ENCODE measurements at regions not wholly inside any gene's neighbourhood (a gene's known extent, or its start where the extent isn't known, plus 50 kb on each side); places are given as distances from the start of the nearest gene placed in this dataset.

GRCh38 chr21:27462726-27463125, 495.8 kb upstream of the ADAMTS5 start:
- DNase-seq: no peak

GRCh38 chr21:27454234-27454633, 487.3 kb upstream of the ADAMTS5 start:
- DNase-seq: no peak

- no peak for DNase-seq
Observed at GRCh38 chr21:27451116-27451515, 484.2 kb upstream of the ADAMTS5 start.

DNA sequence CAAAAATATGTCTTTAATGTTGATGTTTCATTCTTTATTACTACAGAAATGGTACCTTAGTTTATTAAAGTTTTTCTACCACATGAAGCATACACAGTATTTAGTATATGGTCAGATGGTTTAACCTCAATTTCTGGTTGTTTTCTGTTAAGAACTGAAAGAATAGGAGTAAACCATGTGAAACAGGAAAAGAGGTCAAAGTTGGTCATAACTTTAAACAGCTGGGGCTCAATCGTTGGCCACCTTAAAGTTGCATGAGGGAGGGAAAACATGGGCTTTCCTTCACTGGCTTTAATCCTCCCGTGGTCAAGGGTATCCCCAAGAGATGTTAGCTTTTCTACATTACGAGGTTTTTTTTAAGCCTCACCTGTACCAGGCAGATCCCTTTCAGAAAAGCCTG, 483.3 kb upstream of the ADAMTS5 start:
- DNase-seq: no peak

DNA sequence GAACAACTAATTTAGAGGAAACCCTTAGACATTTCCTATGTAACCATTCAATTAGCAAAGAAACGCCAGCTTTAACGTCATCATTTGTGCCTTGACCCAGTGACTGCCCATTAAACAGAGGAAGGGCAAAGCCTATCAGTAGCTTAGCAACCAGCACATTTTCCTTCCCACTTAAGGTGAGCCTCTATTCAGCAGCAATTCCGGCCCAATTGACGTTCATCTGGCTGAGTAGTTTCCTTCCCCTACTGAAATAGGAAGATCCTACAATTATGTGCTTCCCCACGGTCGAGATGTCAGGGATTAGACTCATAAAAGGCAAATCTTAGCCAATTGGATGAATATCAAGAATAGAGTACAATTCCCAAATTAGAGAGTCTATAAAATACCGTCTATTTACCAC, 482.1 kb upstream of the ADAMTS5 start:
- no peak for DNase-seq

DNA sequence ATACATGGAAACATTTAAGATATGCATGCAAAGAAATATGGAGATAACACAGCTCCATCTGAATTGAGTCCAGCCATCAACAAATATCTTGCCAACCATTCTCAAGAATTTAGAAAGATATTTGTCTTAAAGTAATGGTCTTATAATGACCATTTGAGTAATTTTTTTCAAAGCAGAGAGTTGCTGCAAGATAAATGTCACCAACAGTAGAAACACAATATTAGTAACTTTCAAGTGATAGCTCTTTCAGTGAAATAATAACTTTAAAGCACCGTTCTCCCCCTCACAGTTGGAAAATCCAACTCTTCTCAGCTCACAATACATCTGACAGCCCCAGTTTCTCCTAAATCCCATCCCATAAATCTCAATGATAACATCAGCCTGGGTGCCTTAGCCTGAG, 481.0 kb upstream of the ADAMTS5 start:
- DNase-seq: no peak

DNA sequence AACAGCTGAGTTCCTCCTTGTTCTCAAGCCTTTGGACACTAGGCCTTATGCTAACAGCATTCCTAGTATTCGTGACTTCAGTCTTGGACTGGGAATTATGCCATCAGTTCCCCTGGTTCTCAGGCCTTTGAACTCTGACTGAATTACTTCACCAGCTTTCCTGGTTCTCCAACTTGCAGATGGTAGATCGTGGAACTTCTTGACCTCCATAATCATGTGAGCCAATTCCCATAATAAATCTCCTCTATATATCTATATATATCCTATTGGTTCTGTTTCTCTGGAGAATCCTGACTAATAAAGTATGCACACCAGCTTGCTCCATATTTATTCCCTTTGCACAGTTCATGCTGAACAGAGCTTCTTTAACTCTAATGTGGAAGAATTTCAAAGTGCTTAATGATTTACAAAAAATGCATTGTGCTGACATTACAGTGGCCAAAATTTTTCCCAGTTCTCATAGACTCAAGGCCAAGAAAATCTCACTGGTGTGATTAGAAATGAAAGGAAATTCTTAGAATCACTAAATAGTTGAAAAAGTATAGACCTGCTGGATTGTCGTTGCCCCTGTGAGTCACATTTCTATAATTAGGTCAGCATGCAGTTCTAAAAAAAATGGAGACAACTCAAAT, 462.9 kb upstream of the ADAMTS5 start:
- no peak for DNase-seq

GRCh38 chr21:27426196-27426595, 459.3 kb upstream of the ADAMTS5 start:
- no peak for DNase-seq

DNA sequence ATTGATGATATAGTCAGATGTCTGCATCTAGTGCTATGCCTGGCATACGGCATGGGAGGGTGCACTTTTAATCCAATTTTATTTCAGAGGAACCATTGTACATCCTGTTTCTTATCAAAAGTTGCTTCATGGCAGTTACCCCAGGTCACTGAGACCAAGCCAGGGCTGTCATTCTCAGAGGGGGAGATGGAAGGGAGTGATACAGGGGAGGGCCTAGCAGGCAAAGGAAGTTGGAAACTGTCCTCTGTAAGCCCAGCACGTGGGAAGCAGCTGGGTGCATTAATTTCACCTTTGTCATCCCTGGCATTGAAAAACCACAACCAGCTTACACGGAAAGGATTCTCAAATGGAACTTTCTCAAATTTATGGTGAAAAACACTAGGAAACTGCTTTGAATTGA, 458.7 kb upstream of the ADAMTS5 start:
- no peak for DNase-seq

- no peak for DNase-seq
Observed at GRCh38 chr21:27425172-27425571, 458.3 kb upstream of the ADAMTS5 start.

- no peak for DNase-seq
Observed at GRCh38 chr21:27424601-27425000, 457.7 kb upstream of the ADAMTS5 start.

DNA sequence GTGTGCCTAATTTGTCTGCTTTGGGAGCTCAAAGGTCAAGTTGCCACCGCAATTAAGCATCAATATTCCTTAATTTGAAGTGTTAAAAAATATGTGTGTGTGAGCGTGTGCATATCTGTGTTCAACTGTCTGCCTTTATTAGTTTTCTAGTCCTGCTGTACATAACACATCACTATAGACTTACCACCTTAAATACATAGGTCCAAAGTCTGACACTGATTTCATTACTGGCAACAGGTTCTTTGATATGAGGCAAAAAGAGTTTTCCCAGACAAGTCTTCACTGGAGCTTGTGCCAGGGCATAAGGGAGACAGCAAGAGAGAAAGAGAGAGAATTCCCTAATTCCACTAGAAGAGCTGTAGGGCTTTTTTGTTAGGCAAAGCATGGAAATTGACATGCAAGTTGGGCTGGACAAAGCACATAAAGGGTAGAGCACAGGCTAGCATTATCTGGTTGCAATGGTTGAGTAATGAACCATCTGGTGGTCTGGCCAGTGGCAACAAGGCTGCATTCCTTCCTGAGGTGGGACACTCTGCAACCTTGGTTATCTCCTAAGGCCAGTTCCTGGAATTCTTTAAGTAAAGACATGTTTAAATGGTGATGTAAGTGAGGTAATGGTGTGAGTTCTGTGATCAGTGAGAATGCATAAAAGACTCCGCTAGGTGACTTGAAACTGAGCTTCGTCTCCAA, 457.2 kb upstream of the ADAMTS5 start:
- no peak for DNase-seq

DNA sequence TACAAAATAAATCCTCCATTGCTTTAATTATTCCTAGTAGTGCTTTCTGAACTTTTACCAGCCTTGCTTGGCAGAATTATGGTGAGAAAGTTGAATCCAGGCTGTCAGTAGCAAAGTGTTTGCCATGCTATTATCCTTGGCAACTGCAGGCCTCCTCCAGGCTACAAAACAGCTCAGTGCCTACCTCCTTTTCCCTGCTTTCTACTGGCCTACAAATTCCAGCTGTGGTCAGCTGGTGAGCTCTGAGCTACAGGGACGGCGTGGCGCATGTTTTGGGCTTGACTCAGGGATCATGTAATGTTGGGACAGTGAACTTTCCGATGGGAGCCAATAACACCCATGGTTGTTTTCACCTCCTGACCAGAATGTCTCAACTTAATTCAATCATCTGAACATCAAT, 456.1 kb upstream of the ADAMTS5 start:
- no peak for DNase-seq

- no peak for DNase-seq
Observed at GRCh38 chr21:27422435-27422834, 455.5 kb upstream of the ADAMTS5 start.

DNA sequence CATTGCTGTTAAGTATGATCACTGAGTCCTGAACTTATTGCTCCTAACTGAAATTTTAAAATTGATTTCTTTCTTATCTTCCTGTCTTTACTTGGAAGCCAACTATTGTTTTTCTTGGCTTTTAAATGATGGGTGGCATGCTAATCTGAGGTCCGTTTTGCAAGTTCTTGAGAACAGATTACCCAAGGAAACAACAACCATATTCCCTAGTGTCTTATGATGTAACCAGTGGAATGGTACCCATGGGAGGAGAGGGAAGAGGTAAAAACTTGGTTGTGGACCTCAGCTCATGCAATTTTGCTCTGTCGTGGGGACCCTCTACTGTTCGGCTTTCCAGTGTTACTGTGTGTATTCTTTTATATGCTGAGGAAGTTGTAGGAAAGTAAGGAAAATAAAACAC, 454.8 kb upstream of the ADAMTS5 start:
- DNase-seq: no peak

GRCh38 chr21:27419153-27419552, 452.3 kb upstream of the ADAMTS5 start:
- DNase-seq: no peak

- no peak for DNase-seq
Observed at GRCh38 chr21:27418346-27418745, 451.5 kb upstream of the ADAMTS5 start.

GRCh38 chr21:27412530-27412929, 445.6 kb upstream of the ADAMTS5 start:
- no peak for DNase-seq

DNA sequence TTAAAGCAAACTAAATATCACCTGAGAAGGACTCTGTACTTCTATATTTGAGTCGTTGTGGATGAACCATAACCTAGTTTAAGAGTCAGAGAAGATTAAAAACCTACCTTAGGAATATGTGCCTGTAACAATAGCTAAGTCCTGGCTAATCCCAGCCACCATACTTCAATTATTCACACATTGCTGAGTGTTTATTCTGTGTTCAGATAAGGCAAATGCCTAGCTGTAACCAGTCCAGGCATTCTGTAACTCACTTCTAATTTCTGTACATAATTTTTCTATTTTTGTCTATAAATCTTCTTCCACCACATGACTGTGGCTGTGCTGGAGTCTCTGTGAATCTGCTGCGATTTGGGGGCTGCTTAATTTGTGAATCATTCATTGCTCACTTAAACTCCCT, 441.9 kb upstream of the ADAMTS5 start:
- DNase-seq: no peak

DNA sequence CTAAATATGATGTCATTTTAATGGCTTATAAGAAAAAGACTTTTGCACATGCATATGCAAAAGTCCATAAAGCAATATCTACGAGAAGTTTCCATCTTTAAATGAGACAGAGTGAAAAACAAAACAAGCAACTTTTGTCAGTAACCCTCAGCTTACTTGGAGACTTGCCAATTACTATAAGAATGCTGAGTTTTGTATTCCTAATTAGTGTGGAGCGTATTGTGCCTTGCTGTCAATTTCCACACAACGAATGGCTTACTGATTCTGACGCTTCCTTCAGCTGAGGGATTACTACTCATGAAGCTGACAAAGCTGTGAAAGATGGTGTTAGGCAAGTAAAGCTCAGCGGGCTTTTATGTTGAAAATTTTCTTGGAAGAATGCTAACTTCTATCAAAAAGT, 440.4 kb upstream of the ADAMTS5 start:
- no peak for DNase-seq

DNA sequence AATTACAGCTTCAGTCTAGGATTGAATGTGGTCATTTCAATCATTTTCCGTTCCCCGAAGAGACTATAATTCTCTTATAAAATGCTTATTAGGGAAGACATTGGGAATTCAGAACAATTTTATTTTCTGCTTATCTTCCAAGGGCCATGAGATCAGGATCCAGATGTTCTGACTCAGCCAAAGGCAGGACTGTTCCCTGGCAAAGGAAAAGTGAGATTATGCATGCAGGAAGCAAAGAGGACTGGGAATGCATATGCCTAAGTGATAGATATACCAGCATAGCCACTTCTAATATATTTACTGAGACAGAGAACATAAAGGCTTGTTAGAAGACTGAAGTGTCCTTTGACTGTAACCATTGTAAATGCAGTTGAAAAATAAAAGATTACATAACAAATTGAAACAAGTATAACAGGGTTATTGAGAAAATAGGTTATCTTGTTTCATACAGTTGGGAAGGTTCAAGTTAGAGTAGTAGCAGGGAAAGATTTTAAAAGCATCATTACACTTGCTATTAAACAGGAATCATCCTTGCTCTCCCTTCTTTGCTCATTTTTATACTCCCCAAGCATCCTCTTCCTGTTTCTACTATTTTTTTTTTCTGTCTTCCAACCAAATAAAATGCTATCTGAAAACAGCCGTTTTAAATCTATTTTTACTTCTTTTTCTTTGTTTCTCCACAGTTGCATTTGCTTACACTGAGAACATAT, 439.6 kb upstream of the ADAMTS5 start:
- no peak for DNase-seq

- no peak for DNase-seq
Observed at GRCh38 chr21:27403011-27403410, 436.1 kb upstream of the ADAMTS5 start.

- no peak for DNase-seq
Observed at GRCh38 chr21:27400045-27400444, 433.2 kb upstream of the ADAMTS5 start.

GRCh38 chr21:27397578-27397977, 430.7 kb upstream of the ADAMTS5 start:
- no peak for DNase-seq

Data from inflammatory macrophage (primary cell).